ENCODE measurements at regions not wholly inside any gene's neighbourhood (a gene's known extent, or its start where the extent isn't known, plus 50 kb on each side); places are given as distances from the start of the nearest gene placed in this dataset.

DNA sequence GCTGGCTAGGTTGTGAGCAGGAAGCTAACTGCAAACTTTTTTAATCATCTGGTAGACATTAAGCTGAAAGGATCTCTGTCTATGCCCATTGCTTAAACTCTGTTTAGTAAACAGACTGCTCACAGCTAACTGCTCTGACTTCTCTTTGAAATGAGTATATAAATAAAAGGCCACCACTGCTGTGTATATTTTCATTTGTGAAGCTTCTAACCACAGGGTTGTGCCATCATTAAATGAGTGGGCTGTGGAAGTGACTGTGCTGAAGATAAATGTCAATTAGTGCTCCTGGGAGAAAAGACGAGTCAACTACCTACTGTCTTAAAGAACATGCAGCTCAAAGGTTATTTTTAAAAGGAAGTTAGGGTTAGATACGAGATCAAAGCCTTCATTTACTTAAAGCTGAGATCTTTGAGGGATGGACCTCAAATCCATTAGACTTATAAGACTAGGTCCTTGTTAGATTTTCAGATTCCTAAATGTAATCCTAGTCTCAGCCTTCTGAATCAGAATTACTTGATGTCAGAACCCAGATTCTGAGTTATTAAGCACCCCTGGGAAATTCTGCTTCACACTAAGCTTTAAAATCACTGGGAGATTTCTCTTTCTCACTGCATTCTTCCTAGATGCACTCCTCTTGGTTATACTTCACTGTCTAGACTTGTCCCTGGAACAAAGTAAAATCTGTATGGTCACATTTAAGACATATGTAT lies 213.1 kb upstream of the FLRT2 start:
- Histone ChIP-seq H3K9me3 (no peaks in the 10 kb centered on the region), H3K27ac (no peak overlapping the region), H3K27me3 (no peaks in the 10 kb centered on the region), H3K4me1 (no peaks in the 10 kb centered on the region), H3K36me3 (no peaks in the 10 kb centered on the region), H3K4me3 (no peak overlapping the region)
- DNase-seq (no peak), ATAC-seq (ENCODE audit: low FRiP score in 2 of 2) (no peak)
- no peak for TF ChIP-seq POLR2AphosphoS5 (IDR thresholded peaks at IDR 0.05)
- TF ChIP-seq POLR2A (IDR thresholded peaks at IDR 0.05): no peak
- TF ChIP-seq, protein P1, sequence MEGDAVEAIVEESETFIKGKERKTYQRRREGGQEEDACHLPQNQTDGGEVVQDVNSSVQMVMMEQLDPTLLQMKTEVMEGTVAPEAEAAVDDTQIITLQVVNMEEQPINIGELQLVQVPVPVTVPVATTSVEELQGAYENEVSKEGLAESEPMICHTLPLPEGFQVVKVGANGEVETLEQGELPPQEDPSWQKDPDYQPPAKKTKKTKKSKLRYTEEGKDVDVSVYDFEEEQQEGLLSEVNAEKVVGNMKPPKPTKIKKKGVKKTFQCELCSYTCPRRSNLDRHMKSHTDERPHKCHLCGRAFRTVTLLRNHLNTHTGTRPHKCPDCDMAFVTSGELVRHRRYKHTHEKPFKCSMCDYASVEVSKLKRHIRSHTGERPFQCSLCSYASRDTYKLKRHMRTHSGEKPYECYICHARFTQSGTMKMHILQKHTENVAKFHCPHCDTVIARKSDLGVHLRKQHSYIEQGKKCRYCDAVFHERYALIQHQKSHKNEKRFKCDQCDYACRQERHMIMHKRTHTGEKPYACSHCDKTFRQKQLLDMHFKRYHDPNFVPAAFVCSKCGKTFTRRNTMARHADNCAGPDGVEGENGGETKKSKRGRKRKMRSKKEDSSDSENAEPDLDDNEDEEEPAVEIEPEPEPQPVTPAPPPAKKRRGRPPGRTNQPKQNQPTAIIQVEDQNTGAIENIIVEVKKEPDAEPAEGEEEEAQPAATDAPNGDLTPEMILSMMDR (IDR thresholded peaks at IDR 0.05): no peak
- TF ChIP-seq EP300 (IDR thresholded peaks at IDR 0.05): no peak
- WGBS, 2 donors: 69 to 76% methylated on average over 2 of the region's 2 CpGs

DNA sequence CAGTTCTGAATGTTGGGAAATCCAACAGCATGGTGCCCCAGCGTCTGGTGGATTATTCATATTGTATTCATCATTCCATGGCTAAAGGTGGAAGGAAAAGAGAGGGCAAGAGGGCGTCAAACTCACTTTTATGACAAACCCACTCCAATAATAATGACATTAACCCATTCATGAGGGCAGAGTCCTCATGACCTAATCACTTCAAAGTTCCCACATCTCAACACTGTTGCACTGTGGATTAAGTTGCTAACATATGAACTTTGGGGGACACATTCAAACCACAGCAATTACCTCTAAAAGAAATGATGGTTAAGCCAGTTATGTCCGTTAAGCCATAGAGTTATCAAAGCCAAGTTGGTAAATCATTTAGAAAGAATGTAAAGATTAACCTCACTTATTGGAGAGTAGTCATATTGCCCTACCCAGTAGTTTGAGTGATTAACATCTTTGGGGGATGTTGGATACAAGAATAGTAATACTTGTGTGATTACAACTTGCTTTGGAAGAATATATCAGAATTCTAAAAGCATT lies 212.4 kb upstream of the FLRT2 start:
- Histone ChIP-seq H3K27me3 (no peaks in the 10 kb centered on the region), H3K36me3 (no peaks in the 10 kb centered on the region), H3K9me3 (no peaks in the 10 kb centered on the region), H3K27ac (no peak overlapping the region), H3K4me3 (no peak overlapping the region), H3K4me1 (no peaks in the 10 kb centered on the region)
- no peak for TF ChIP-seq POLR2AphosphoS5 (IDR thresholded peaks at IDR 0.05)
- TF ChIP-seq EP300 (IDR thresholded peaks at IDR 0.05): no peak
- TF ChIP-seq, protein P1 (IDR thresholded peaks at IDR 0.05): no peak
- no peak for TF ChIP-seq POLR2A (IDR thresholded peaks at IDR 0.05)
- DNase-seq (no peak), ATAC-seq (ENCODE audit: low FRiP score in 2 of 2) (no peak)
- 84 to 89% methylated on average over 3 of the region's 3 CpGs for WGBS, 2 donors

DNA sequence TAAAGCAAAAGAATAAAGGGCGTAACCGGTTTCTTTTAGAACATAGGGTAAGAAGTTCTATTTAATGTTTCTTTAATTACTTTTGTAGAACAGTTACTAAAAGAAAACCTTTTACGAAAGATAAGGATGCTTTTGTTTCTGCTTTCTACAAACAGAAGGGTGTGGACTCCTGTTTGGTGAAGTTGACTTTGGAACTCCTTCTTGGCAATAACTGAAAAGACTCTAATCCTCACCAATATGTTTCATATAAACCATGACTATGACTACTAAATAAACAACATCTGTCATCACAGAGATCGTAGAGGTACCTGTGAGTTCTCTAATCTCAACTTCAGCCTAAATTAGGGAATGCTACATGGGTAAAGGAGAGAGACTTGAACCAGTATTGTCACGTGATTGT lies 210.8 kb upstream of the FLRT2 start:
- DNase-seq (no peak), ATAC-seq (ENCODE audit: low FRiP score in 2 of 2) (no peak)
- Histone ChIP-seq H3K4me3 (no peak overlapping the region), H3K9me3 (no peaks in the 10 kb centered on the region), H3K4me1 (no peaks in the 10 kb centered on the region), H3K27me3 (no peaks in the 10 kb centered on the region), H3K27ac (no peak overlapping the region), H3K36me3 (no peaks in the 10 kb centered on the region)
- 81 to 83% methylated on average over 5 of the region's 5 CpGs for WGBS, 2 donors
- TF ChIP-seq POLR2AphosphoS5 (IDR thresholded peaks at IDR 0.05) (no peak), EP300 (IDR thresholded peaks at IDR 0.05) (no peak), POLR2A (IDR thresholded peaks at IDR 0.05) (no peak)
- TF ChIP-seq, protein P1 (IDR thresholded peaks at IDR 0.05): no peak

DNA sequence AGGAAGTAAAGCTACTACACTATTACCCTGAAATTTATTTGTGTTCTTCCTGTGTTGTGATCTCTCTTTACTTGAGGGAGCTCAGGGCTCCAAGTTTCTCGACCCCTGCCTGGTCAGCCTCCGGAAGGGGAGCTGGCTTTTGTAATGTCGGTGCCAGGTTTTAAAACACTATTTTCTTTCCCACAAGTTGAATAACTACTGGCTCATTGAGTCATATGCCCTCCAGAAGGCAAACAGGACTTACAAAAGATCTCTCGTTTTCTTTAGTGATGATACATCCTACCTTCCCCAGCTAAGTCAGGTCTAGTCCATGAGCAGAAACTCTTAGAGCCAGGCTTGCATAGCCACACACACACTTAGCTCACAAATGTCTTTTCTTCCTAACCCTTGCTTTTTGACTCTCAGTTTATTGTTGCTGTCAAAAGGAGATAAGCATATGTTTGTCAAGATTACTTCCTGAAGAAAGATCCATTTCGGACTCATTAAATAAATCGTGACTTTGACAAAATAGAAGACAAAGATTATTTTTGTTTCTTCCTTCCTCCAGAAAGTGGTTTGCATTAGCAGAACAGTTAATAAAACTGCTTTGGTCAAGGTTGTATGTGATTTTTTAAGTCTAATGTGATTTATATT lies 209.8 kb upstream of the FLRT2 start:
- DNase-seq: no peak
- 27 to 32% methylated on average over 6 of the region's 6 CpGs for WGBS, 2 donors

More for the DNA sequence above, 209.8 kb upstream of the FLRT2 start:
- TF ChIP-seq POLR2AphosphoS5 (IDR thresholded peaks at IDR 0.05): no peak
- no peak for TF ChIP-seq EP300 (IDR thresholded peaks at IDR 0.05)
- TF ChIP-seq, protein P1 (IDR thresholded peaks at IDR 0.05): no peak
- no peak for TF ChIP-seq POLR2A (IDR thresholded peaks at IDR 0.05)
- H3K9me3 ChIP-seq: no peaks in the 10 kb centered on the region
- ATAC-seq (ENCODE audit: low FRiP score in 2 of 2): no peak
- no peak overlapping the region for H3K4me3 ChIP-seq
- H3K36me3 ChIP-seq: no peaks in the 10 kb centered on the region
- no peaks in the 10 kb centered on the region for H3K4me1 ChIP-seq
- H3K27ac ChIP-seq: no peak overlapping the region
- no peaks in the 10 kb centered on the region for H3K27me3 ChIP-seq

Measured in upper lobe of left lung (tissue), 6 donors.